ENCODE measurements at regions not wholly inside any gene's neighbourhood (a gene's known extent, or its start where the extent isn't known, plus 50 kb on each side); places are given as distances from the start of the nearest gene placed in this dataset.
"Not testable (repeated sequence)": the region's sequence is repeated elsewhere in the genome, so short reads cannot be mapped to it uniquely, and the experiment has no call there.

DNA sequence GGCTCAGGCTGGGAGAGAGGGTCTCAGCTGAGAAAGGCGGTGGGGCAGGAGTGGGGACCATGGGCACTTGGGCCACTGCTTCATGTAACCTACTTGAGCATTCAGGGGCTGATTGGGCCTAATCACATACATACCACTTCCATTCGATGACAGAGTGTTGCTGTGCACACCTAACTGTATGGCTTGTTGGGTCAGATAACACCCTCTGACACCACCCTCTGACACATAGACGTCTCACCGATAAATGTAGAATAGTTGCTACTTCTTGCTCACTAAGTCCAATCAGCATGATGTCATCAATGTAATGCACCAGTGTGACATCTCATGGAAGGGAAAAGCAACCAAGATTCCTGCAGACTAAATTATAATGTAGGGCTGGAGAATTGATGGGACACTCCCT is 252.9 kb upstream of the SGCG start (continued):
- not testable (repeated sequence) for TF ChIP-seq ATF1 (CRISPR knock-in tag; IDR thresholded peaks at IDR 0.05); ATF3 (CRISPR knock-in tag; conservative IDR thresholded peaks at IDR 0.05); CREB1 (CRISPR knock-in tag; IDR thresholded peaks at IDR 0.05)
- TF ChIP-seq ATF1 (tag; IDR thresholded peaks at IDR 0.05) (peak; percentile 66), ARID1B (IDR thresholded peaks at IDR 0.05) (peak; percentile 72), ATF3 (IDR thresholded peaks at IDR 0.05) (peak; percentile 92), TCF3 (CRISPR knock-in tag; IDR thresholded peaks at IDR 0.05) (peak; percentile 69), TAL1 (IDR thresholded peaks at IDR 0.05) (peak; percentile 48; the same call in 1 of the 2 replicates), ATF7 (IDR thresholded peaks at IDR 0.05) (peak; percentile 90), FOSL1 (tag; conservative IDR thresholded peaks at IDR 0.05) (peak; percentile 70; the same call in 1 of the 2 replicates), CREM (IDR thresholded peaks at IDR 0.05; ENCODE audit: low read depth) (peak; percentile 87), CBFA2T2 (conservative IDR thresholded peaks at IDR 0.05) (peak; percentile 49), SOX6 (IDR thresholded peaks at IDR 0.05) (0 out of 2 replicates have a peak, but pooled peaks have one; percentile 9), SMARCE1 (IDR thresholded peaks at IDR 0.05) (peak; percentile 55; the same call in 1 of the 2 replicates), CREB1 (IDR thresholded peaks at IDR 0.05) (peak; percentile 64), CBFA2T3 (IDR thresholded peaks at IDR 0.05) (peak; percentile 64), JUND (IDR thresholded peaks at IDR 0.05; ENCODE audit: borderline replicate concordance, low read depth, low read length) (peak; percentile 60), JUND (tag; IDR thresholded peaks at IDR 0.05; ENCODE audit: borderline replicate concordance, low read depth, low read length) (peak; percentile 79), DPF2 (IDR thresholded peaks at IDR 0.05) (peak; percentile 63; the same call in 1 of the 2 replicates), SMARCA4 (IDR thresholded peaks at IDR 0.05) (peak; percentile 64; the same call in 1 of the 2 replicates), NCOR1 (IDR thresholded peaks at IDR 0.05) (0 out of 2 replicates have a peak, but pooled peaks have one; percentile 19)
